ENCODE measurements at regions not wholly inside any gene's neighbourhood (a gene's known extent, or its start where the extent isn't known, plus 50 kb on each side); places are given as distances from the start of the nearest gene placed in this dataset.
"Not testable (repeated sequence)": the region's sequence is repeated elsewhere in the genome, so short reads cannot be mapped to it uniquely, and the experiment has no call there.

GRCh38 chr16:29578898-29579297, 72.7 kb upstream of the NPIPB12 start:
- H3K4me1 ChIP-seq (replicated peaks in 1 of 2); in situ Hi-C loops (cut with MboI; ENCODE audit: low pct_unique_long_range_greater_than_20kb in 2 of 9, low sequenced_read_pairs in 9 of 9, unreplicated experiment in 9 of 9); H3K4me3 ChIP-seq; H3K27ac ChIP-seq; ATAC-seq (replicated peaks in 6 of 8): not testable (repeated sequence)
- no CpG with 5 or more reads among the region's 1 CpG for WGBS, 10 experiments

GRCh38 chr16:29581764-29582163, 75.6 kb upstream of the NPIPB12 start:
- in situ Hi-C loops (cut with MboI; ENCODE audit: low pct_unique_long_range_greater_than_20kb in 2 of 9, low sequenced_read_pairs in 9 of 9, unreplicated experiment in 9 of 9); H3K4me1 ChIP-seq (replicated peaks in 1 of 2); H3K4me3 ChIP-seq; H3K27ac ChIP-seq; ATAC-seq (replicated peaks in 6 of 8): not testable (repeated sequence)
- WGBS, 10 experiments = 93 to 100% (median 95%) methylated on average over 2 to 3 of the region's 4 CpGs; no CpG with 5 or more reads in 1 of the 10 experiments

- ATAC-seq (replicated peaks in 6 of 8); H3K4me1 ChIP-seq (replicated peaks in 1 of 2); H3K27ac ChIP-seq; H3K4me3 ChIP-seq; in situ Hi-C loops (cut with MboI; ENCODE audit: low pct_unique_long_range_greater_than_20kb in 2 of 9, low sequenced_read_pairs in 9 of 9, unreplicated experiment in 9 of 9): not testable (repeated sequence)
- no CpG with 5 or more reads among the region's 6 CpGs for WGBS, 10 experiments
These were observed 71.1 kb upstream of the SPN start for GRCh38 chr16:29591919-29592318.

- Histone ChIP-seq H3K27ac (peak overlapping the region; percentile 77 to 82), H3K4me3 (peak overlapping the region; percentile 35 to 86 (median 59))
- ATAC-seq (replicated peaks in 6 of 8) = peak in 7 of 8 experiments; percentile 35 to 66 (median 46)
- in situ Hi-C loops (cut with MboI; ENCODE audit: low pct_unique_long_range_greater_than_20kb in 2 of 9, low sequenced_read_pairs in 9 of 9, unreplicated experiment in 9 of 9); H3K4me1 ChIP-seq (replicated peaks in 1 of 2): not testable (repeated sequence)
- no CpG with 5 or more reads among the region's 38 CpGs for WGBS, 10 experiments
These were observed 68.7 kb upstream of the SPN start for GRCh38 chr16:29594269-29594925.

- H3K4me1 ChIP-seq (replicated peaks in 1 of 2); in situ Hi-C loops (cut with MboI; ENCODE audit: low pct_unique_long_range_greater_than_20kb in 2 of 9, low sequenced_read_pairs in 9 of 9, unreplicated experiment in 9 of 9): not testable (repeated sequence)
- peak overlapping the region; percentile 77 to 82 for H3K27ac ChIP-seq
- H3K4me3 ChIP-seq = peak overlapping the region; percentile 28 to 86 (median 59)
- WGBS, 10 experiments = 0 to 14% methylated on average over 1 to 8 of the region's 91 CpGs; no CpG with 5 or more reads in 8 of the 10 experiments
- ATAC-seq (replicated peaks in 6 of 8) = peak; percentile 79 to 94 (median 90)
These were observed 67.9 kb upstream of the SPN start for GRCh38 chr16:29594926-29595838.

GRCh38 chr16:29597030-29597429, 66.0 kb upstream of the SPN start:
- H3K4me3 ChIP-seq; in situ Hi-C loops (cut with MboI; ENCODE audit: low pct_unique_long_range_greater_than_20kb in 2 of 9, low sequenced_read_pairs in 9 of 9, unreplicated experiment in 9 of 9); ATAC-seq (replicated peaks in 6 of 8); H3K27ac ChIP-seq: not testable (repeated sequence)
- WGBS, 10 experiments = 100% methylated on average over 1 to 3 of the region's 7 CpGs; no CpG with 5 or more reads in 7 of the 10 experiments
- H3K4me1 ChIP-seq (replicated peaks in 1 of 2) = peaks cover 14 to 17% of the 10 kb centered on the region in 2 donors

GRCh38 chr16:29600111-29601000, 62.7 kb upstream of the SPN start:
- Histone ChIP-seq H3K4me1 (replicated peaks in 1 of 2) (peaks cover 25 to 26% of the 10 kb centered on the region in 2 donors), H3K27ac (peak overlapping the region in 1 of 2 donors; percentile 49)
- in situ Hi-C loops (cut with MboI; ENCODE audit: low pct_unique_long_range_greater_than_20kb in 2 of 9, low sequenced_read_pairs in 9 of 9, unreplicated experiment in 9 of 9); ATAC-seq (replicated peaks in 6 of 8); H3K4me3 ChIP-seq: not testable (repeated sequence)
- WGBS, 10 experiments = 60 to 90% methylated on average over 1 to 2 of the region's 26 CpGs; no CpG with 5 or more reads in 8 of the 10 experiments

- H3K27ac ChIP-seq; H3K4me3 ChIP-seq; in situ Hi-C loops (cut with MboI; ENCODE audit: low pct_unique_long_range_greater_than_20kb in 2 of 9, low sequenced_read_pairs in 9 of 9, unreplicated experiment in 9 of 9): not testable (repeated sequence)
- ATAC-seq (replicated peaks in 6 of 8) = peak in 1 of 8 experiments; percentile 2
- 80% methylated on average over 1 of the region's 9 CpGs; no CpG with 5 or more reads in 9 of the 10 experiments for WGBS, 10 experiments
- H3K4me1 ChIP-seq (replicated peaks in 1 of 2) = peaks cover 22 to 37% of the 10 kb centered on the region in 2 donors
These were observed 60.8 kb upstream of the SPN start for GRCh38 chr16:29602247-29602625.

- no CpG with 5 or more reads among the region's 6 CpGs for WGBS, 10 experiments
- H3K4me1 ChIP-seq (replicated peaks in 1 of 2) = peaks cover 22 to 42% of the 10 kb centered on the region in 2 donors
- ATAC-seq (replicated peaks in 6 of 8); in situ Hi-C loops (cut with MboI; ENCODE audit: low pct_unique_long_range_greater_than_20kb in 2 of 9, low sequenced_read_pairs in 9 of 9, unreplicated experiment in 9 of 9); H3K27ac ChIP-seq; H3K4me3 ChIP-seq: not testable (repeated sequence)
These were observed 60.4 kb upstream of the SPN start for GRCh38 chr16:29602683-29603088.

- WGBS, 10 experiments = 0 to 100% (median 63%) methylated on average over 1 to 4 of the region's 21 CpGs; no CpG with 5 or more reads in 5 of the 10 experiments
- Histone ChIP-seq H3K27ac (peak overlapping the region in 1 of 2 donors; percentile 65), H3K4me1 (replicated peaks in 1 of 2) (peaks cover 29 to 52% of the 10 kb centered on the region in 2 donors)
- H3K4me3 ChIP-seq; in situ Hi-C loops (cut with MboI; ENCODE audit: low pct_unique_long_range_greater_than_20kb in 2 of 9, low sequenced_read_pairs in 9 of 9, unreplicated experiment in 9 of 9): not testable (repeated sequence)
- peak; percentile 56 to 85 (median 80) for ATAC-seq (replicated peaks in 6 of 8)
These were observed 58.2 kb upstream of the SPN start for GRCh38 chr16:29604631-29605549.

- no CpG with 5 or more reads among the region's 16 CpGs for WGBS, 10 experiments
- ATAC-seq (replicated peaks in 6 of 8); H3K4me3 ChIP-seq; in situ Hi-C loops (cut with MboI; ENCODE audit: low pct_unique_long_range_greater_than_20kb in 2 of 9, low sequenced_read_pairs in 9 of 9, unreplicated experiment in 9 of 9): not testable (repeated sequence)
- Histone ChIP-seq H3K27ac (peak overlapping the region in 1 of 2 donors; percentile 65), H3K4me1 (replicated peaks in 1 of 2) (peaks cover 31 to 50% of the 10 kb centered on the region in 2 donors)
These were observed 57.3 kb upstream of the SPN start for GRCh38 chr16:29605593-29606205.
